Fibroblast of gingiva (primary cell): ENCODE measurements at regions not wholly inside any gene's neighbourhood (a gene's known extent, or its start where the extent isn't known, plus 50 kb on each side); places are given as distances from the start of the nearest gene placed in this dataset.

Source experiments
- DNase-seq: peaks from one replicate; pipeline ENCODE4 v3.0.0-alpha.2; 2011; ENCODE audit warnings: low read depth

DNA sequence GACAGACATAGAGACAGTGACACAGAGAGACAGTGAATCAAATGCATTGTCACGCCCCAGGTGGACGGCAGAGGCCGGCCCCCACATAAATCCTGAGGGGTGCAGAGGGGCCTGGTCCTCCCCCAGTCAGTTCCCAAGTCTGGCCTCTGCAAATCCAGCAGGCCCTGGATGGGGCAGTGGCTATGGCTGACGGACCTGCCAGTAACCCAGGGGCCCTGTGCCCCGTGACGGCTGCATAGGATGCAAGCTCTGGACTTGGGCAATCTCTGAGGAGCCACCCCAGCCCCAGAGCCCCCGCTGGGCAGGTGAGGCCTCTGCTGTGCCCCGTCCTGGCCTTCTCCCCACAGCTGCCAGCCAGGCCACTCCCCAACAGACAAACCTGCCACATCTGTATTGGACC is 204.5 kb downstream of the BRD1 start:
- no peak for DNase-seq

DNA sequence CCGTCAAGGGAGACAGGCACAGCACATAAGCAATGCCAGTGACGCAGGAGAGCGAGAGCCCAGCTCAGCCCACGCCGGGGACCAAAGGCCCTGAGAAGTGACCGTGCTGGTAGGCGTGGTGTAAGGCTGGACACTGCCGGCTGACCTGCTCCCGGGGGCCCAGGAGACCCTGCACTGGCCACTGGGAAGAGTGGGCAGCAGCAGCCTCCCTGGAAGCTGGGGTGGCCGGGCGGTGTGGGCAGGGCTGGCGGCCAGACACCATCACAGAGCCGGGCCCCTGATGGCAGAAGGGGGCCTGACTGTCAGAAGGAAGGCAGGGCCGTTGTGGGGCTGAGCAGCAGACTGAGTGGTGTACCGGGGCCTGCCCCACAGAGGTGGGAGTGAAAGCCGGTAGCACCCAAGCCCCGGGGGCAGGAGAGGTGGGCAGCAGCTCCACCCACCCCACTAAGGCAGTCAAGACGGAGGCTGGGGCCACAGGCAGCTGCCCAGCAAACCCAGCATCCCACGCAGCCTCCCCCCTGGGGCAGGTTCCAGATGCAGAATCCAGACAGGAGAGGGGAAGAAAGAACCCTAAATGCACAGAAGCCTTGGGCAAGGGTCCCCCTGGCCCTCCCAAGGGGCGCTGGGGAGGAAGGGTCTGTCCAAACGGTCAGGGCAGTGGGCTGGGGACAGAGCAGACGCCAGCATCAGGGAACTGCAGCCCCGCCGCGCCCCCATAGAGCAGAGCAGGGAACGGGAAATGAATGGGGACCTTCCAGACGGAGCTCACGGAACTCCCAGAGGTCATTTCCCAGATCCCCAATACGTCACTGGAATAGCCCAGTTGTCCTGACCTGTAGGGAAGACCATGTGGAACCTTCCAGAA is 205.2 kb downstream of the BRD1 start:
- no peak for DNase-seq

DNA sequence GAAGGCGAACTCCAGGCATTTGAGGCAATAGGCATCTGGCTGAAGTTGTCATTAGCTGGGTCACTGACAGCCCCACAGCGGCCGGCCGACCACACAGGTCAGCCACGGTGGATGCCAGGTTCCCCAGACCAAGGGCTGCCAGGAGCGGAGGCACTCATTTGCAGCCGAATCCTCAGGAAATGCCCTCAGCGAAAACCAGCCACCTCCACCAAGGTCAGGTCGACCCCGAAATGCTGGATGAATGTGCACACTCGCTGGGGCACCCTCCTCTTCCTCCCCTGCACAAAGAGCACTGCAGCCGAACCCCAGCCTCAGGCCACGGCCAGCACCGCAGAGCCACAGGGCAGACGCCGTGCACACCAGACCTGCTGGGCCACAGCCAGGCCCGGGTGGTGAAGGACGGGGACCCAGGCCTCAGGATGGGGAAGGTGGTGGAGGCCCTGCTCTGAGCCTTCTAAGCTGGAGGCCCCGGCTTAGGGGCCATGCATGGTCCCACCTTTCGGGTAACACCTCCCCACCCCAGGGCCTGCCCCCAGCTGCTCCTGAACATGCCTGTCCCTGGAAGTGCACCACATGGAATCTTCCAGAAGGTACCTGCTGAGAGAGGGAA is 206.0 kb downstream of the BRD1 start:
- no peak for DNase-seq

DNA sequence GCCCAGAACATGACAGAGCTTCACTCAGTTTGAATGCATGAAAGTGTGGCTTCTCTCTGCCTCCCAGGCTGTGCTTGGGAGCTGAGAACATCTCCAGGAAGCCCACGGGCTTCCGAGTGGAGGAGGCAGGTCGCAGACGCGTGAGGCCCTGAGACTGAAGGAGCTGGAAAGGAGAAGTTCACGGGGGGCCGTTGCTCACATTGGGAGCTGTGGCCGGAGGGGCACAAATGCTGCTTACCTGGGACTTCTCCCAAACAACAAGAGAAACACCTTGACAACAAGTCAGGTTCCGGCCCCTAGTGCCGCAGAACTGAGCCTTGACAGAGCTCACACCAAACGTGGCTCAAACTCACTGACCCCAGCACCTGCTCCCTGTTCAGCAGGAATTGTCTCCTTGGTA is 207.0 kb downstream of the BRD1 start:
- DNase-seq, result no peak

DNA sequence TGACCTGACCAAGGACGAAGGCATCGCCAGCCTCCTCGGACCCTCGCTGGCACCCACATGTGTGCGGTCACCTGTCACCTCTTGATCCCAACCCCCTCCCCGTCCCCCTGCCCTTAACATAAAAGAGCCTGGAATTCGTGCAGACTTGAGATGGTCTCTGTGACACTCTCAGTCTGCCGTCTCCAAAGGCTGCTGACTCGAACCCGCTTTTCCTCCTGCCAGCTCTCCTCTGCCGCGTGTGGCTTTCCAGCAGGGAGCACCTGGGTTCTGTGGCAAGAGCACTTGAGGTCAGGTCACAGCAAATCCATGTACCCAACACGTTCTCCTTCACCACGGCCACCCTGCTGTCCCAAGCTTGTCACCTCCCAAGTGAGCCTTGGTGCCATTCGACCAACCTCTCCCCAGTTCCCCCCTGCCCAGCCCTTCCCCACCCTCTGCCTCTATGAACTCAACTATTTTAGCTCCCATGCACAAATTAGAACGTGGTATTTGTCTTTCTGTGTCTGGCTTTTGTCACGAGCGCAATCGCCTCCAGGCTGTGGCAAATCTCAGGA is 207.6 kb downstream of the BRD1 start:
- no peak for DNase-seq

DNA sequence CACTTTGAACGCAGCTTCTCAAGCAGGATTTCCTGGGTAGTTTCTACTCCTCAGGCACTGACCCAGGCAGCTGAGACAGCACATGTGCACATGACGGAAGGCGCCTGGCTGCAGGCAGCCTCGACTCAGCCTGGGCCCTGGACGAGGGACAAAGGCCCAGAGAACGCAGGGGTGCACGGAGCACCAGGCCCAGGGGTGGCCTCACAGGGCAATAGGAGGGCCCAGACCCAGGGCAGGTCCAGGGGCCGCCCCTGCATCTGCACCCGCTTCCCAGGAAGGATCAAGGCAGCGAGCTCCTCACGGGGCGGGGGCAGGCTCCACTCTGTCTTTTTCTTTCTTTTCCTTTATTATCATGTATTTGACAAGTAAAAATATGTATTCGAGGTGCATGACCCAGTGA is 208.4 kb downstream of the BRD1 start:
- no peak for DNase-seq

DNA sequence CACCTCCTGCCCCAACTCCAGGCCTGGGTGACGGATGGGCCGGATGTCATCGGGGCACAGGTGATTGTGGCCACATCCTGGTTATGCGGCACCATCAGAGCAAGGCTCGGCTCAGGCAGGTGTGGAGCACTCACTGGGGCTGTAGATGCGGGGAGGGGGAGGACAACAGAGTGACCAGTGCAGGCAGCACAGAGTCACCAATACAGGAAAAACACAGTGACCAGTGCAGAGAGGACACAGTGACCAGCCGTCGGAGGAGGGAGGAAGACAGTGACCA is 209.1 kb downstream of the BRD1 start:
- no peak for DNase-seq

DNA sequence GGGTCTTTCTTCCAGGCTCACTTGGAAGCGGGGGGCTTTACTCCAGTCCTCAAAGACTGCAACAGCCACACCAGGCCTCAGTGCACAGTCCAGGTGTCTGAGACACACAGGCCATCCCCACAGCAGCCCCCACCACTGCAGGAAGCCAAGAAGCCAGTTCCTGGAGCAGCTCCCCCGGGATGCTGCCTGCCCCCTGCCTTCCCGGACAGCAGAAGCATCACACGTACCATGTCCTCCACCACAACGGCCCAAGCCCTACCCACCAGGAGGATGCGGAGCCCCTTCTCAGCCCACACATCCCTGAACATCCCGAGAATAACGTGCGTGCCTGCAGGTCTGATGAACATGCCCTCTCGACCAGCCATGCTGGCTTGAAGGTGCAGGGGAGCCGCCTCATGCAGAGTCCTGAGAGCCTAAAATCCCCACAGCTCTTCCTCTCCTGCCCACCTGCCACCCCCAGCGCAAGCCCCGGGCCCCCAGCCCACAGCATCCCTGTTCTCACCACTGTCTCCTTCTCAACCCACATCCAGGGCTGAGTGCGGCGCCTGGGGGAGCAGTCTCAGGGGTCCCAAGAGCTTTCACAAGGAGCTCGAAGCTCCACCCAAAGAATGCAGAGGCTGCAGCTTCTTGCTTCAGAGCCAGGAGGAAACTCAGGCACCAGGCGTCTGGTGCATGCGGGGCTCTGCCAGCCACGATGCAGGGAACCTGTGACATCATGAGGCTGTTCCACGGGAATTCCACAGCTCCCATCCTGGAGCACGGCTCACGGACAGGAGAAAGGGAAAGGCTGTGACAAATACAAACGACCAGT is 209.6 kb downstream of the BRD1 start:
- DNase-seq, result no peak

DNA sequence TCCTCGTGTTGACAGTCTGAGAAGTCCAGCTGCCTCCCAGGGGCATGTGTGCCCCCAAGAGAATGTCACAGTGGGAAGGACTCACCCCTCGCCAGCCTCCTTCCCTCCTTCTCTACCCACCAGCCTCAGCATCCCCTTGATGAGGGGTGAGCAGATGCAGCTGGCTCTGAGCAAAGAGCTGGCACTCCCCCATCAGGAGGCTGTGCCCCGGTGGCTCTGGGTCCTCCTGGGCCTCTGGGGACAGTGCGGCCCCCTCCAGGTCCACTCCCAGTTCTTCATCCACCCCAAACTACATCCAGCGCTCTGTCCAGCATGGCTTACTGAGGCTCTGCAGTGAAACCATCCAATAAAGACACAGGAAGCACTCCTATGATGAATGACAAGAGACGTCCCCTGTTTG is 210.4 kb downstream of the BRD1 start:
- DNase-seq, result no peak

DNA sequence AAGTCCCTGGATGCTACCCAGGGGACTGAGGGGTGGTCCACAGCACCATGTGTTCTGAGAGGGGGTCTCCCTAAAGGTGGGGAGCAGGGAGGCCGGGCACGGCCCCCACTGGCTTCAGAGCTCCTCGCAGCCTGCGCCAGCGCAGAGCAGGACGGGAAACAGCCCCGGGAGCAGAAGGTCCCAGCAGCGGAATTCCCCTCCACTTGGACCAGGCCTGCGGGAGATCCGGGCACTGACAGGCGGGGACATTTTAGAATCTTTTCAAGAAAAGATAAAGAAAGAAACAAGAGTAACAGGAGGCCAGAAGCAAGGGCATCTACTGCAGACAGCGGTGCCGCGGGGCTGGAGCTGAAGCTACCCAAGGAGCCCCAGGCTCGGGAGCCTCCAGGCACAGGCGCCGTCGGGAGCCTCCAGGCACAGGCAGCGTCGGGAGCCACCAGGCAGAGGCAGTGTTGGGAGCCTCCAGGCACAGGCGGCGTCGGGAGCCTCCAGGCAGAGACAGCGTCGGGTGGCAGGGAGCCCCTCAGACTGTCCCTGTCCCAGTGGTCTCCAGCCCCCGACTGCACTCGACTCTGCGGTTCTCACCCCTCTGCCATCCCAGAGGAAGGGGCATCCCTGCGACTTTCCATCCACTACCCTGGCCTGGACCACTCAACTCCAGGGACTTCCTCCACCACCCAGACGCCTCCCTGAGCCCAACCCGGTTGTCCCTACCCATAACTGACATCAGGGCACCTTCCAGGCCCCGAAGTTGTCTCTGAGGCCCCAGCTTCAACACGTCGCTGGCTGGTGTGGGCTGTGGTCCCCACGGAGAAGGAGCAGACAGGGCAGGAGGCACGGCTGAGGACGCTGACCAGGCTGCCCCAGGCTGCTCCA is 211.1 kb downstream of the BRD1 start:
- no peak for DNase-seq

DNA sequence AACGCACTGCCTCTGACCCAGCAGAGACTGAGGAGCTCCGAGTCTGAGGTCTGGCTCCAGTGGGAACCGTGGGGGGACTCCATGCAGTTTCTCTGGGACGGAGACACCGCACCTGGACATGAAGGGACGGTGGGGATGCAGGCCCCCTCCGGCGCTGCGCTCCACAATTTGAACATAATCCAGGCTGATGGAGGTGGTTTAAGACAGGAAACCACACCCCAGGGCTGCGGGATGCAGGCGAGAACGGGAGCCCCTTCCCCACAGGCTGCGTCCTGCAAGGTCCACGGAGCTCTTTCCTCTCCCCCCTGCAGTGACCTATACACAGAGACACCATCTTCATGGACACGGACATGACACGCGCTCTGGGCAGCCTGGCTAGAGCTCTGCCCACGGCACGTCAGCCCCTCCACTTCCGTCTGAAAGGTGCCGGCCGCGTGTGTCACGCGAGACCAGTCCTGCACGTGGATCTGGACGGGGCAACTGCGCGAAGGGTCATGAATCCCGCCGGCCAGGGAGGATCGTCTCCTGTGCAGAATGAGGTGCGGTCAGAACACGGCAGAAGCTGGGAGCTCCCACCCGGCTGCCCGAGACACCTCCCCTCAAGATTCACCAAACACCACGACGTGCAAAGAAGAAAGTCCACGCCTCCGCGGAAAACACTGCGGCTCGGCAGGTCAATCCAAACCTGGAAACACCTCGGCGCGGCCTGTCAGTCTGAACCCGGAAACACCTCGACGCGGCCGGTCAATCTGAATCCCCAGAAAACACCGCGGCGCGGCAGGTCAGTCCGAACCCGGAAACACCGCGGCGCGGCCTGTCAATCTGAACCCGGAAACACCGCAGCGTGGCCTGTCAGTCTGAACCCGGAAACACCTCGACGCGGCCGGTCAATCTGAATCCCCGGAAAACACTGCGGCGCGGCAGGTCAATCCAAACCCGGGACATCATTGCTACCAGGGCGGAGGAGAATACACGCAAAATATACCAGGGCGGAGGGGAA is 212.4 kb downstream of the BRD1 start:
- DNase-seq, result no peak

DNA sequence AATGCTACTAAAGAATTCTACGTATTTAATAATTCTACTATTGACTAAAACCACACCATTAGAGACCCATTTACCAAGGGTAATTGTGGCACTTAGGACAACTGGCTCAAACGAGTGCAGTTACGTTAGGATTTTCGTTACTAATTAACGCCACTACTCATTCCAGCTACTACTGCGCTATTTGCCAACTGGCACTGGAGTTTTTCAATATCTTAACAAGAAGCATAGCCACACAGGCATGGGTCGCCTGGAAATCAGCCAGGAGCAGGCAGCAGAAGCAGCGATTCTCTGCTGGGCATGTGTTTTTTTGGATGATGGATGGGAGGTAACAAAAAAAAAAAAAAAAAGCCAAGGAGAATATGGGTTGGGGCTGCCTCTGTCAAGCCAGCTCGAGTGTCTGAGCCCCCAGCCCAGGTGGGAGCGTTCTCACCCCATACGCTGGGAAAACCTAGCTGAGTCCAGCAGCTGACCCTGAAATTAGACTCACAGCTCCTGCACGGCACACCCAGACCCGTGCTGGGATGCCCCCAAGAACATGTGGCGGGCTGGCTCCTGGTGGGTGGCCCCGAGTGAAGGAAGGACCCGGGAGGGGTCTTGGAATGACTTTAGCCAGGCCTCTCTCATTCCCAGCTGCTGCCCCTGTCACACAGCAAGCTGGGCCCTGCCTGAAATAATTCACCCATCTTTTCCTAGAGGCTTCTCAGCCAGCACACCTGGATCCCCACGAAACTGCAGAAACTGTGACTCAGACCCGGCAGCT is 214.0 kb downstream of the BRD1 start:
- DNase-seq, result no peak

DNA sequence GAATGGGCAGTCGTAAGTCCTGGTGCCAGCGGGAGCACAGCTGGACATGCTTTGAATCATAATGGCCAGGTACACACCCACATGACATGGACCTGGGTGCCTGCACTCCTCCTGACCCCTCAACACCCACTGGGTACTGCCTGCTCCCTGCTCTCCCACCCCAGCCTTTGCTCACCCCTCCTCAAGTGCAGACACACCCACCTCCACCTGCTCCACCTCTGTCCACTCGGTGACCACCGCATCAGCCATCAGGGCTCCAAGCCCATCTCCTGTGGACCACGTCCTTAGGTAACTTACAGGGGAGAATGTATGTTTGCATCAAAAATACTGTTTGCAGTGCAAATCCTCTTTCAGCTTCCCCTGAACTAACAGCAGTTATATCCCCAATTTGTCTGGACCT is 214.6 kb downstream of the BRD1 start:
- DNase-seq, result no peak

DNA sequence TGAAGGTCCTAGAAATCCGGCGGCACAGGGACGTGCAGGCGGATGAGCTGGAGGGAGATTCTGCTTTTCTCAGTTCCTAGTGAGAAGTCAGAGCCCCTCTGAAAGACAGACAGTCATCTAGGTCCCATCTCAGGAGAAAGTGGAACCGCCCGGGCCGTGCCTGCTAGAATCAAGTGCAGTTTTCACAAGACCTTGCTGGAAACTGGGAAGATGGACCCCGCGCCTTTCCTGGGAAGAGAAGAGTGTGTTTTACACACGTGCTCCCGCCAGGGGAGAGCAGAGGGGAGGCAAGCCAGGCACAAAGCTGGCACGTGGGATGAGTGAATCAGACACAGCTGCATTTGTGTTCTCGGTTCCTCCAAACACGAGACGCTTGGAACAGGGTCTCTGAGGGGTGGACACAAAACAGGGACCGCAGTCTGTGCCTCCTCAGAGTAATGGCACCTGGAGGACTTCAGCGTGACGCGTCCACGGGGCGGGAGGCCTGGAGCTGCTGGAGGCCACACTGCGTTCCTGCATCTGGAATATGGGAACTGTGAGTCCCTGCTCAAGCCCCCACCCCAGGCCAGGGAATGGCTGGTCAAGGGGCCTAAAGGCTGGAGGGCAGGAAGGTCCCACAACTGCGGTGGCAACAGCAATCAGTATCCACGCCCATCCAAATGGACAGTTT is 218.3 kb downstream of the BRD1 start:
- DNase-seq, result no peak

DNA sequence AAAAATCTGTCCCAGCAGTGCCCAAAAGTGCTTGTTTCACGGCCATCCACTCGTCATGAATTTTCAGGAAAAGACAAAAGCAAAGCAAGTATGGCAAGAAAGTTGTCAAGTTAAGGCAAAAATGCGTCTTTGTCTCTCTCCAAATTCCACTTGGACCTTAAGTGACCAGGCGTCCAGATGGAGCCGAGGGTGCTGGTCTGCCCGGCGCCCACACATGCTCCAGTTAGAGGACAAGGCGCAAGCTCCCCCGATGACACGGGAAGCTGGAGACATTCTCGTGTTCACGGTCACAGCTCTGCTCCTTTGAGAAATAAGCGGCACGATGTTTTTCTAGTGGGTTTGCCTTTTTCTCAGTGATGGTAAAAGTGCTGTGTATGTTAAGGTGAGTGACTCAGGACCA is 219.0 kb downstream of the BRD1 start:
- DNase-seq, result no peak

DNA sequence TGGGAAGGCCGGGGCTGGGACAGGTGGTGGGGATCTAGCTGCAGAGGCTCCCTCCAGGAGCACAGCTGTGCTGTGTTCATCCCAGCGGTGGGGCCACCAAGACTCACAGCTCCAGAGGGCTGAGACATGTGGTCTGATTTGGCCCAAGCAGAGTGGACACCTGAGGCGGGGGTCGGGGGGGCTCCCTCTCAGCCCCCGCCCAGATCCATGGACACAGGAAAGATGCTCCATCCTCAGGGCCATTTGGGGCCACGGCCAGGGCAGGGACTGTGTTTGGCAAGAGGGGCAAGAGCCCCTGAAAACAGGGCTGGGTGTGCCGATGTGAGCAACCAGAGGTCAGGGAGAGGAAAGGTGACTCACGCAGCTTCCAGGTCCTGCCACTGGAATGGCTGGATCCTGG is 219.4 kb downstream of the BRD1 start:
- no peak for DNase-seq

DNA sequence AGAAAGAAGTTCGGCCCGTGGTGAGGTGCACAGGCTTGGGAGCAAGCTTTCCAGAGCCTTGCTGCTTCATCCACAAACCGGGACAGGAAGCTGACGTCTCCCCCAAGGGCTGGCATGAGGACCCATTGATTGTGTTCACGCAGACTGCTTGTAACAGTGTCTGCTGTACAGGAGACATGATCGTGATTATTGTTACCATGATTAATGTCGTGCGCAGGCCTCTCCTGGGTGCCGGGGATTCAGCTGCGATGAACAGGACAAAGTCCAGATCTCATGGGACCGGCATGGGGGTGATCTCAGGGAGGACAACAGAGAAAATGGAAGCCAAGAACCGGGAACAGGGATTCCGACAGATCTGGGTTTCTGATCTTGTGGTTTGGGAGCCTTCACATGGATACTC is 219.9 kb downstream of the BRD1 start:
- no peak for DNase-seq

DNA sequence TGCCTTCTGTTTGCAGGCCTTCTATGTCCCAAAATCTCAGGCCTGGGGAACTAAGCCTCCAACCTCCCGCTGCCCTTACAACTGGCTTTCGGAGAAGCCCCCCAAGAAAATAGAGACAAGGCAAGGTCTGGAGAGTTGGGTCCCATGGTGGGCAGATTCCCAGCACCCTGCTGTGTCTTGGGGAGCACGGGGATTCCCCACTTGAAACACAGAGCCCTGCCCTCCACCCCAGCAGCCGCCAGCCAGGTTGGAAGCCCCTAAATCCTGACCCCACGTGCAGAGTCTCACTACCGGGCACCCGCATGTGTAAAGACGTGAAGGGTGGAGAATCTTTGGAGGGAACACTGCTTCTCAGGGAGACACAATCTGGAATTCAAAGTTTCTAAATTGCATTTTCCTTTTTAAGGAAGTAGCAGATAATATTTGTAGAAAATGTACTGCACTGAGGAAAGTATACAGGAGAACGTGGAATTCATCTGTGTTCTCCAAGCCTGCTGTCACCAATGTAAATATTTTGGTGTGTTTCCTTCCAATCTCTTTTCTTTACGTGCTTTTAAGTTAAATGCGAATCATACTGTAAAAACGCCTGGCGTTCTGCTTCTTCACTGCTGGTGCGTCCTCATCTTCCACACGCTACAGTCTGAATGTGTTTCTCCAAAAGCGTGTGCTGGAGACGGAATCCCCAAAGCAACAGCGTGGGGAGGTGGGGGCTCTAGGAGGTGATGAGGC is 220.9 kb downstream of the BRD1 start:
- DNase-seq, result no peak
